ENCODE measurements at regions not wholly inside any gene's neighbourhood (a gene's known extent, or its start where the extent isn't known, plus 50 kb on each side); places are given as distances from the start of the nearest gene placed in this dataset.

DNA sequence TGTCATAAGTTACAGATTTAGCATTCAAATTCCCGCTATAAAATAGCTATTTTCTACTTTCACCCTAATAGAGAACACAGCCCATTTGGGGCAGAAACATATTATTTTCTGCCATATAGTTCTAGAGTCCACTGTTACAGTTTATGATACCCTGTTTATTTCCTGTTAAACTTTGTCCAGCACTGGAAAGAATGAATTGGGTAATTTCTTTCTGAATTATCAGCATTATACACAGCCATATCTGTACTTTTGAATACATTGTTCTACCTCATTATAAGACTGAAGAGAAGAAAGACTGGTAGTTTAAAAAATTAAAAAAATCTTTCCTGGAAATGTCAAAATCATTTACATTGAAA lies 332.1 kb downstream of the DIRAS2 start:
- H3K4me3 ChIP-seq (ENCODE audit: low read length), result no peak overlapping the region
- no peaks in the 10 kb centered on the region for H3K27me3 ChIP-seq (ENCODE audit: control insufficient read depth, insufficient read depth, low read length)
- no CpG with 5 or more reads among the region's 1 CpG for WGBS (ENCODE audit: insufficient coverage, insufficient read length)
- H3K27ac ChIP-seq (ENCODE audit: low read length), result no peak overlapping the region
- DNase-seq (ENCODE audit: low read depth, low spot score), result no peak
- H3K4me1 ChIP-seq (ENCODE audit: control insufficient read depth, insufficient read depth, low read length), result no peaks in the 10 kb centered on the region
- H3K9me3 ChIP-seq (ENCODE audit: control insufficient read depth, insufficient read depth, low read length), result no peaks in the 10 kb centered on the region
- no peaks in the 10 kb centered on the region for H3K36me3 ChIP-seq (ENCODE audit: control insufficient read depth, insufficient read depth, low read length)

DNA sequence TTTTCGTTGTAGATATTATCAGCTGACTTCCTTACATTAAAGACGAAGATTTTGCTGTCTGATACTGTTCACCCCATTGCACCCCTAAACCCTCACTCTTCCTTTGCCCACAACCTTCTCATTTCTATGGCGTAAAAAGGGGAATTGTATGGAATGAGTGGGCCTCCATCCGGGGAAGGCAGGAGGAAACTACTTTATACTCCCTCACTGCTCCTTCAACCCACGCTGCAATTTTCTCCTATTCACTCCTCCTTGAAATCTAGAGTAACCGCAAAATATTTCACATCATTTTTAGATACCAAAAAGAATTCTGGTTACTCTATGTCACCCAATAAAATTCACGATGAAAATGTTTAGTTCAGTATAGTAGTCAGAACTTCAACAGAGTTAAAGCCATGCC lies 330.8 kb downstream of the DIRAS2 start:
- no peaks in the 10 kb centered on the region for H3K4me1 ChIP-seq (ENCODE audit: control insufficient read depth, insufficient read depth, low read length)
- H3K27me3 ChIP-seq (ENCODE audit: control insufficient read depth, insufficient read depth, low read length), result no peaks in the 10 kb centered on the region
- no peak for DNase-seq (ENCODE audit: low read depth, low spot score)
- H3K4me3 ChIP-seq (ENCODE audit: low read length), result no peak overlapping the region
- no peaks in the 10 kb centered on the region for H3K9me3 ChIP-seq (ENCODE audit: control insufficient read depth, insufficient read depth, low read length)
- H3K27ac ChIP-seq (ENCODE audit: low read length), result no peak overlapping the region
- WGBS (ENCODE audit: insufficient coverage, insufficient read length), result 100% methylated on average over 1 of the region's 7 CpGs
- no peaks in the 10 kb centered on the region for H3K36me3 ChIP-seq (ENCODE audit: control insufficient read depth, insufficient read depth, low read length)

DNA sequence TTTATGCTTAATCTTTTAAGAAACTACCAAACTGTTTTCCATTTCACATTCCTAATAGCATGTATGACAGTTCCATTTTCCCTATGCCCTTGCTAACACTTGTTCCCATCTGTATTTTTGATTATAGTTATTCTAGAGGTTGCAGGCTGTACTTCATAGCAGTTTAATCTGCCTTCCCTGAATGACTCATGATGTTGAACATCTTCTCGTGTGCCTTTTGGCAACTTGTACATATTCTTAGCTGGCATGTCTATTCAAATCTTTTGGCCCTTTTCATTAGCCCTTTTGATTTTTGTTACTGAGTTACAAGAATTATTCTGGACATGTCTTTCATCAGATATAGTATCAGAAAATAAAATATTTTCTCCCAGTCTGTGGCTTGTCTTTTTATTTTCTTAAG lies 320.3 kb downstream of the DIRAS2 start:
- H3K9me3 ChIP-seq (ENCODE audit: control insufficient read depth, insufficient read depth, low read length), result no peaks in the 10 kb centered on the region
- no peaks in the 10 kb centered on the region for H3K27me3 ChIP-seq (ENCODE audit: control insufficient read depth, insufficient read depth, low read length)
- no CpG with 5 or more reads among the region's 1 CpG for WGBS (ENCODE audit: insufficient coverage, insufficient read length)
- no peaks in the 10 kb centered on the region for H3K36me3 ChIP-seq (ENCODE audit: control insufficient read depth, insufficient read depth, low read length)
- H3K4me3 ChIP-seq (ENCODE audit: low read length), result no peak overlapping the region
- no peak overlapping the region for H3K27ac ChIP-seq (ENCODE audit: low read length)
- DNase-seq (ENCODE audit: low read depth, low spot score), result no peak
- no peaks in the 10 kb centered on the region; the same call in 1 of the 2 replicates for H3K4me1 ChIP-seq (ENCODE audit: control insufficient read depth, insufficient read depth, low read length)

DNA sequence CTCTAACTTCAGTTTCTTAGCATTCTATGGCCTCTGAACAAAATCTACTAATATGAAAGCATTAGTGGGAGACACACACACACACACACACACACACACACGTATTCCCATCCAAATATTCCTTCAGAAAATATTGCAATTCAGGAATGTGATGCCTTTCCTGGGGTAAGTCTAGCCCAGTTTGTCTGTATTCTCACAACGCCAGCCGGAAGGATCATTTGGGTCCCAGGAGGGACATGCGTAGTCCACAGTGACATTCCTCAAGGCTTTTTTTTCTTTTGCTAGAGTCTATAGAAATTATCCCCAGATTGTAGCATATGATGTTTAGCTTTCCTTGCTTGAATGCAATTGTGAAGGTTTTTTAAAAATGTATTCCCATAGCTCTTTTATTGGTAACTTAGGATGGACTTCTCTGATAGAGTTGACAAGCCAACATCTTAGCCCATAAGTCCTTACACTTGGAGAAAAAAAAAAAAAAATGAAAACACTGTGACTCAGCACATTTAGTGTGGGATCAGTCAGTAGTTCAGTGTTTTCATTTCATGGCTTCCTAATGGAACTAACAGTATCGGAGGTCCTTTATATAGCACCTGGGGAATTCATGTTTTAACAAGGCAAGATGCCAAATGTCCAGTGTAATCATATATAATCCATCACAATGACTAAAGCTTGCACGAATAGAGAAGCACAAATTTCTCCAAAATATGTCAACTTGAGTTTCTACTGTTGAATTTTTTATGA lies 316.5 kb downstream of the DIRAS2 start:
- no peaks in the 10 kb centered on the region for H3K9me3 ChIP-seq (ENCODE audit: control insufficient read depth, insufficient read depth, low read length)
- DNase-seq (ENCODE audit: low read depth, low spot score), result no peak
- H3K36me3 ChIP-seq (ENCODE audit: control insufficient read depth, insufficient read depth, low read length), result no peaks in the 10 kb centered on the region
- H3K4me1 ChIP-seq (ENCODE audit: control insufficient read depth, insufficient read depth, low read length), result no peaks in the 10 kb centered on the region
- no peaks in the 10 kb centered on the region for H3K27me3 ChIP-seq (ENCODE audit: control insufficient read depth, insufficient read depth, low read length)
- no peak overlapping the region for H3K27ac ChIP-seq (ENCODE audit: low read length)
- WGBS (ENCODE audit: insufficient coverage, insufficient read length), result no CpG with 5 or more reads among the region's 6 CpGs
- no peak overlapping the region for H3K4me3 ChIP-seq (ENCODE audit: low read length)

DNA sequence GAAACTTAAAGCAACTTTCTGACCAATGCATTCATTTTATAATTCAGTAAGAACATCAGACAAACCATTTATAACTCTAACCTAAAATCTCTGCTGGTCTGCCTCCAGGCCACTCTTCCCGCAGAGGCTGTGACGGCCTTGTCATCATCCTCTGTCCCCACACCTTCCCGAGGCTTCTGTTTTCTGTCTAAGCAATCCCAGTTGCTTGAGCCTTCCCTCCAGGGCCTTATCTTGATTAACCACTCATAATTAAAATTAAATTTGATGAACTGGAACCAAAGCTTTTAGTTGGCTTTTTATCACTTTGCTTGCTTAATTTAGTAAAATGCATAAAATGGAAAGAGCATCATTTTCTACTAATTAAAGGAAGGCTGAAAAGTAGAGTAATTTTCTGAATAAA lies 312.4 kb downstream of the DIRAS2 start:
- Histone ChIP-seq H3K27me3 (ENCODE audit: control insufficient read depth, insufficient read depth, low read length) (no peaks in the 10 kb centered on the region), H3K9me3 (ENCODE audit: control insufficient read depth, insufficient read depth, low read length) (no peaks in the 10 kb centered on the region), H3K36me3 (ENCODE audit: control insufficient read depth, insufficient read depth, low read length) (no peaks in the 10 kb centered on the region), H3K4me1 (ENCODE audit: control insufficient read depth, insufficient read depth, low read length) (no peaks in the 10 kb centered on the region; the same call in 1 of the 2 replicates), H3K4me3 (ENCODE audit: low read length) (no peak overlapping the region), H3K27ac (ENCODE audit: low read length) (no peak overlapping the region)
- WGBS (ENCODE audit: insufficient coverage, insufficient read length), result no CpG with 5 or more reads among the region's 3 CpGs
- DNase-seq (ENCODE audit: low read depth, low spot score), result no peak

DNA sequence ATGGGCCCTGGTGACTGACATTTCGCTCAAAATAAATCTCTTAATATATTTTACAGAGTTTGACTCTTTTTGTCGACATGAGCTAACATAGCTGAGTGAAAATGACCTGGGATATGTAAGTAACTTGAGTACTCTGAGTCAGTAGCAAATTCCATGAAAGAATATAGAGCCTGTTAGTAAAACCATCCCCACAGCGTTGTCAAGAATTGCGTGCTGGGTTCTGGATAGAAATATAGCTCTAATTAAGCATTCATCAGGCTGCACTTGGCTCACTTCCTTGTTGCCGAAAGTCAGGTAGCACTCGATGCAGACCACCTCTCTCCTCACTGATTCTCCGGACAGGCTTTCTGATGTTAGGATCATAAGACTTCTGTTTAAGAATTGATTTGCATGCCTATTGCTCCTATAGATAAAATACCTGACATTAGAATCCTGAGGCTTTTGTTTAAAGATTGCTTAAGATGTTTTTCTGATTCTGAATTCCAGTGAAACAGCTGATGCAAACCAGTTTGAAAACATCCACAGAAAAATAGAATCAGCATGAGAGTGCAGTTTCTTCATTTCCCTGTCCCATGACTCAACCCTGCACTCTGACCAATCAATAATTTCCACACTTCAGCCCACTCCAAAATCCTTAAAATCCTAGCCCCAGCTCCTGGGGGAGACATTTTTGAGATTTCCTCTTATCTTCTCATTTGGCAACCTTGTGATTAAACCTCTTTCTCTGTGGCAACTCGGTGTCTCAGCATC lies 310.6 kb downstream of the DIRAS2 start:
- H3K4me3 ChIP-seq (ENCODE audit: low read length), result no peak overlapping the region
- no peaks in the 10 kb centered on the region for H3K27me3 ChIP-seq (ENCODE audit: control insufficient read depth, insufficient read depth, low read length)
- no peaks in the 10 kb centered on the region for H3K9me3 ChIP-seq (ENCODE audit: control insufficient read depth, insufficient read depth, low read length)
- WGBS (ENCODE audit: insufficient coverage, insufficient read length), result no CpG with 5 or more reads among the region's 8 CpGs
- DNase-seq (ENCODE audit: low read depth, low spot score), result no peak
- no peaks in the 10 kb centered on the region; the same call in 1 of the 2 replicates for H3K4me1 ChIP-seq (ENCODE audit: control insufficient read depth, insufficient read depth, low read length)
- no peak overlapping the region for H3K27ac ChIP-seq (ENCODE audit: low read length)
- H3K36me3 ChIP-seq (ENCODE audit: control insufficient read depth, insufficient read depth, low read length), result no peaks in the 10 kb centered on the region

DNA sequence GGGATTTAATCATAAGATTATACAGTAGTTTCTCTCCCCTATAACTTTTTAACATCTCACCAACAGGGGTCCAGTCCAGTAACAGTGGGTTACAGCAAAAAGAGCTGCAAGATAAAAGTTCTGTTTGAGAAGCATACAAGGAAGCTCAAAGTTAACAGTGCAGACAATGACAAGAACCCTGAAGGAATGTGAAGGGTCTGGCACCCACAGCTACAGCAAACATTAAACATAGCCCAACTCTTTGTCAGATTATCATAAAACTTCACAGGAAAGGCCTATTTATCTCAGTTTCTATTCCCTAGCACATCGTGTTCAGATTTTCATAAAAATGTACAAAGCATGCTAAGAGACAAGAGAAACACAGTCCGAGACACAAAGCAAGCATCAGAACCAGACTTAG lies 309.4 kb downstream of the DIRAS2 start:
- no peaks in the 10 kb centered on the region; the same call in 1 of the 2 replicates for H3K4me1 ChIP-seq (ENCODE audit: control insufficient read depth, insufficient read depth, low read length)
- no peaks in the 10 kb centered on the region for H3K9me3 ChIP-seq (ENCODE audit: control insufficient read depth, insufficient read depth, low read length)
- WGBS (ENCODE audit: insufficient coverage, insufficient read length), result no CpG with 5 or more reads among the region's 2 CpGs
- no peak overlapping the region for H3K4me3 ChIP-seq (ENCODE audit: low read length)
- H3K27ac ChIP-seq (ENCODE audit: low read length), result no peak overlapping the region
- no peak for DNase-seq (ENCODE audit: low read depth, low spot score)
- H3K27me3 ChIP-seq (ENCODE audit: control insufficient read depth, insufficient read depth, low read length), result no peaks in the 10 kb centered on the region
- no peaks in the 10 kb centered on the region for H3K36me3 ChIP-seq (ENCODE audit: control insufficient read depth, insufficient read depth, low read length)

DNA sequence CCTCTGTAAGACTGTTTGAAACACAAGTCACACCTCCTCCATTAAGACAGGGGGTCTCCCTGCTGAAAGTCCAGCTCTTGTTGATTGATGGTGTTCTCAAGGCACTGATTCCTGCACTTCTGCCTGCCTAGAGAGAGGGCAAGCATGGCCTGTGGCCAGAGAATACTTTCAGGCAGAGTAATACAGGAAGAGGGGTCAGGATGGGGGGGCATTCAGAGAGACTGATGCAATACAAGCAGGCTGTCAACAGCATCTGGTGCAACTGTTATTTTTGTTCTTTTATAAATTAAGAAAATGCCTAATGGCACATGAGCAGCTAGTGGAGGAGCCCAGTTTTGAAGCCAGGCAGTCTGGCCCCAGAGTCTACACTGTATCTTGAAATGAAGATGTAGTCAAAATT lies 302.2 kb downstream of the DIRAS2 start:
- no peak for DNase-seq (ENCODE audit: low read depth, low spot score)
- Histone ChIP-seq H3K4me3 (ENCODE audit: low read length) (no peak overlapping the region), H3K27ac (ENCODE audit: low read length) (no peak overlapping the region), H3K36me3 (ENCODE audit: control insufficient read depth, insufficient read depth, low read length) (no peaks in the 10 kb centered on the region), H3K4me1 (ENCODE audit: control insufficient read depth, insufficient read depth, low read length) (no peaks in the 10 kb centered on the region), H3K27me3 (ENCODE audit: control insufficient read depth, insufficient read depth, low read length) (no peaks in the 10 kb centered on the region), H3K9me3 (ENCODE audit: control insufficient read depth, insufficient read depth, low read length) (no peaks in the 10 kb centered on the region)

DNA sequence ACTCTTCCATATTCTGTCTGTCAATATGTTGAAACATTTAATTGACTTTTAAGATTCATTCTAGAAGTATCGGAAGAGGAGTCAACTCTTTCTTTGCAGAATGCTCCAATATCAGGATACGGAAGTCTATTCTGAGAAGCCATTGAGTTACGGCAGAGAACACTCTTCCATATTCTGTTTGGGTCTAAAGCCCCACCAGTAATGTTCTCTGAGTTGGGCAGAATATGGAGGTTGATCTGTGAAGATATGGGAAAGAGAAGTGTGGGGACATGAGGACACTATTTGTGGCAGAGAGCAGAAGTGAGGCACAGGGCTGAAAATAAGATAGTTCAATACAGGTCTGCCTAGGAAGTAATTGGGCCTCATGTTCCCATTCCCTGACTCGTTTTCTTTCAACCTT lies 300.0 kb downstream of the DIRAS2 start:
- H3K27me3 ChIP-seq (ENCODE audit: control insufficient read depth, insufficient read depth, low read length), result no peaks in the 10 kb centered on the region
- no CpG with 5 or more reads among the region's 4 CpGs for WGBS (ENCODE audit: insufficient coverage, insufficient read length)
- no peak for DNase-seq (ENCODE audit: low read depth, low spot score)
- H3K36me3 ChIP-seq (ENCODE audit: control insufficient read depth, insufficient read depth, low read length), result no peaks in the 10 kb centered on the region
- no peaks in the 10 kb centered on the region for H3K4me1 ChIP-seq (ENCODE audit: control insufficient read depth, insufficient read depth, low read length)
- no peak overlapping the region for H3K27ac ChIP-seq (ENCODE audit: low read length)
- H3K4me3 ChIP-seq (ENCODE audit: low read length), result no peak overlapping the region
- no peaks in the 10 kb centered on the region for H3K9me3 ChIP-seq (ENCODE audit: control insufficient read depth, insufficient read depth, low read length)

DNA sequence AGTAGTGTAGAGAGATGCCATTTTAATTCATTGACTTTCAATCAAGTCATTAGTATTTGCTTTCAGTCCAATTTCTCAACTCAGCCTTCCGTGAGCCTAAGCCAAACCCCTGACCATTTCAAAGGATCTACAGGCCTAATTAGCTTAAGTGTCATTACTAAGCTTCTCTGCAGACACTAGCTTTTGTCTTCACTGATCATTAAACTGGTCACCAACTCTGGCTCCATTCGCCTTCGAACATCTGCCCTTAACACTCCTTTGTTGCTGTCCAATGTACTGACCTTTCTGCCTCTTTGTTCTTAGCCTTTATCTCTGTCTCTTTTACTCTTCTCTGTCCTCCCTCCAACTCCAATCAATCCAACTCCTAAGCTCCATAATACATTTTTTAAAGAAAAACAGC lies 299.3 kb downstream of the DIRAS2 start:
- Histone ChIP-seq H3K4me3 (ENCODE audit: low read length) (no peak overlapping the region), H3K27ac (ENCODE audit: low read length) (no peak overlapping the region), H3K9me3 (ENCODE audit: control insufficient read depth, insufficient read depth, low read length) (no peaks in the 10 kb centered on the region), H3K27me3 (ENCODE audit: control insufficient read depth, insufficient read depth, low read length) (no peaks in the 10 kb centered on the region), H3K36me3 (ENCODE audit: control insufficient read depth, insufficient read depth, low read length) (no peaks in the 10 kb centered on the region), H3K4me1 (ENCODE audit: control insufficient read depth, insufficient read depth, low read length) (no peaks in the 10 kb centered on the region)
- DNase-seq (ENCODE audit: low read depth, low spot score), result no peak
- no CpG with 5 or more reads among the region's 3 CpGs for WGBS (ENCODE audit: insufficient coverage, insufficient read length)

DNA sequence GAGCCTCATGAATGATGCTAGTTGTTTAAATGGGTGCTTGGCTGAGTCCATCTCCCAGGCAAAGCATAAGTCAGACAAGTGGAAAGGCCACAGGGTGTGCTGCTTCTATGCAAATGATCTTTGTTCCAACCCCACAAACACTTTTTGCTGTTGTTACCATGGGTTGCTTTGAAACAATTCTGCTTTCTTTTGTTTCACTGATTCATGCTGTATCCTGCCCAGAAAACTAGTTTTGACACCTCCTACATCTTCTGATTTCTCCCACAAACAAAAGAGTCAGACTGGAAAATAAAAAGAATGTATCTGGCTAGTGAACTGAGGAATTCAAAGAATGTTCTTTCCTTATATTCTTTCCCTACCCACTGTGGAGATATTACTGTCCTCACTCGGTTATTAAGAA lies 298.6 kb downstream of the DIRAS2 start:
- no CpG with 5 or more reads among the region's 1 CpG for WGBS (ENCODE audit: insufficient coverage, insufficient read length)
- no peak overlapping the region for H3K27ac ChIP-seq (ENCODE audit: low read length)
- no peak overlapping the region for H3K4me3 ChIP-seq (ENCODE audit: low read length)
- no peaks in the 10 kb centered on the region for H3K4me1 ChIP-seq (ENCODE audit: control insufficient read depth, insufficient read depth, low read length)
- H3K9me3 ChIP-seq (ENCODE audit: control insufficient read depth, insufficient read depth, low read length), result no peaks in the 10 kb centered on the region
- H3K36me3 ChIP-seq (ENCODE audit: control insufficient read depth, insufficient read depth, low read length), result no peaks in the 10 kb centered on the region
- H3K27me3 ChIP-seq (ENCODE audit: control insufficient read depth, insufficient read depth, low read length), result no peaks in the 10 kb centered on the region
- DNase-seq (ENCODE audit: low read depth, low spot score), result no peak
